Stimulated activated CD8-positive, alpha-beta memory T cell treated with anti-CD3 and anti-CD28 coated beads, Interleukin-12 subunit alpha, Interleukin-12 subunit beta, amount 100 ng/mL, for 4 hours (primary cell): ENCODE measurements at regions not wholly inside any gene's neighbourhood (a gene's known extent, or its start where the extent isn't known, plus 50 kb on each side); places are given as distances from the start of the nearest gene placed in this dataset.

Experiments used
- DNase-seq: peaks from one replicate; pipeline ENCODE4 v3.0.0-alpha.2; 2020; ENCODE audit warnings: low read depth

DNA sequence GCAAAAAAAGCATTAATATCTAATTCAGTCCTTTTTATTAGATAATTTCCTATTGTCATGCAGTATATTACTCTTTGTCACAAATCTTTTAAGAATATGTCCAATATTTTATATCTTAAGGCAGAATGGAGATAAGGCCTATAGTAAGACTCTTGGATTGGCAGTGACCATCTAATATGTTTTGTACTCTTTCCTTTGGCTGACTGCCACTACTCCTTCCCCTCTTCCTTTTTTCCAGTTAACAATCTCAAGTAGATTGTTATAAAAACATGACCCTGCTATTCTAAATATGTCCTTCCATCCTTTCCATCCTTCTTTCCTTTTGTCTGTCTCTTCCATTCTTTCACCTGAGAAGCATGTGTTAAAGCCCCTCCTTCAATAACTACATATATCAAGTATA is 92.8 kb upstream of the TMEM168 start:
- no peak for DNase-seq

DNA sequence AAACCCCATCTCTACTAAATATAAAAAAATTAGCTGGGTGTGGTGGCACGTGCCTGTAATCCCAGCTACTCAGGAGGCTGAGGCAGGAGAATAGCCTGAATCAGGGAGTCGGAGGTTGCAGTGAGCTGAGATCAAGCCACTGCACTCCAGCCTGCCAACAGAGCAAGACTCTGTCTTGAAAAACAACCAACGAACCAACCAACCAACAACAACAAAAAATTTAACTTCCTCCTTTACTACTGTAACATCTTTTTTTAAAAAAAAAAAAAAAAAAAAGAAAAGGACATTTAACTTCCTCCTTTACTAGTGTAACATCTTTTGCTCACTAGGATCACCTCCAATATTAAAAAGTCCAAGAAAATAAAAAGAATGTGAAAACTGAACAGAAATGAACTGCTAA is 92.3 kb upstream of the TMEM168 start:
- DNase-seq: no peak

DNA sequence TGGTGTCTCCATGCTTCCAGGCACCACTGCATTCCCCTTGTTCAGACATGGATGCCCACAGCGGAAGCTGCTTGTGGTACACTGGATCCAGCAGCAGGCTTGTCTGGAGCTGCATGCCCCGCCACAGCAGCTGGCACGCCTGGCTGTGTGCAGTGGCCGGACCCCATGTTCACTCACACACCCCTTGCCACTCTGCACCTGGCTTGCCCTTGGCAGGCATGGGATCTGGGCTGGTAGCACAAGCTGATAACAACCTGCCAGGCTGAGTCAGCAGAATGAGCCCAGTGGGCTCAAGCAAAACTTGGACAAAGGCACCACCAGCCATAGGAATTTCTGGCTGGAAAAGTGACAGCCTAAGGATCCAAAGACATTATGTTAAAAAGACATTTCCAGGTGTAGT is 91.8 kb upstream of the TMEM168 start:
- DNase-seq: no peak

DNA sequence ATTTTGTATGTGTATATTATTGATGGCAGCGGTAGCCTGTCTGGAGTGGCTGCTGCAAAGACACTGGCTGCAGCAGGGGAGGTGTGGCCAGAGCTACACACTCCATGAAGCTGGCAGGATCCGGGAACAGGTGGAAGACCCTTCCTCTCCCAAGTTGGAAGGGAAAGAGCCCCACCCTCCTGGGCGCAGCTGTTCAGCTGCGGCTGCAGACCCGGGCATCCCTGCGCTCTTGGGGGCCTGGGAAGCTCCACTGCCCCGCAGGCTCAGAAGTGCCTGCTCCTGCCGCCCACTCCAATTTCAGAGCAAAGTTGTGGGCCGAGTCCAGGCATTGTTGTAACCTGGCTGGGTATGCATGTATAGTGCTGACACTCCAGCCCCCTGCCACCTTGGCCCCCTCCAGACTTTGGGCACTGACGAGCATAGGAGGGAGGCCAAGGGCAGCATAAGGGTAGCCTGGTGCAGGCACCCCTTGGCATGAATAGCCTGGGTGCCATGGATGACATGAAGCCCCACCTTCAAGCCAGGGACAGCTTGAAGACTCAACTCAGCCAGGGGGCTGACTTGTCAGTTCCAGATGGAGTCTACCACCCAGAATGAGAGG is 90.7 kb upstream of the TMEM168 start:
- DNase-seq: no peak

DNA sequence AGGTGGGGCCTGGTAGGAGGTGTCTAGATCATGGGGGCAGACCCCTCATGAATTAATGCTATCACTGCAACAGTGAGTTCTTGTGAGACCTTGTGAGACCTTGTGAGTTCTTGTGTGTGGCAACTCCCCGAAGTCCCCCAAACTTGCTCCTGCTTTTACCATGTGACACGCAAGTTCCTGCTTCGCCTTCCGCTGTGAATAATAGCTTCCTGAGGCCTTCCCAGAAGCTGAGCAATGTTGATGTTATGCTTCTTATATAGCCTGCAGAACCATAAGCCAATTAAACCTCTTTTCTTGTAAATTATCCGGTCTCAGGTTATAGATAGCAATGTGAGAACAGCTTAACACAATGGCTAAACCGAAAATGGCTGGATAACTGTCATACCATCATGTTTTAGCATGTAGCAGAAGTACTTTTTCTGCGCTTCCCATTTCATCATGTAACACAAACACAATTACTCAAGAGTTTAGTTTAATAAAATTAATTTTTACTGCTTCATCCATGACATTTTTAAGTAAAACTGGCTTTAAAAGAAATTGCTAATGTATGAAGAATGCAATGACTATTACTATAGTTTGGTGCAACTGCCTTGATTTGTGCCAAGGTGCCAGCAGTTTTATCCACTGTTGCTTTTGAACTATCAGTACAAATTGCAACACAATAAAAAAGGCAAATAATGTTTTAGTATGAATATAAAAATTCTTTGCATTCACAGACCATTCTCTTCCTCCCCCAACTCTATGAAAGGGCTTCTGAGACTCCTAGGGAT is 87.7 kb upstream of the TMEM168 start:
- no peak for DNase-seq

DNA sequence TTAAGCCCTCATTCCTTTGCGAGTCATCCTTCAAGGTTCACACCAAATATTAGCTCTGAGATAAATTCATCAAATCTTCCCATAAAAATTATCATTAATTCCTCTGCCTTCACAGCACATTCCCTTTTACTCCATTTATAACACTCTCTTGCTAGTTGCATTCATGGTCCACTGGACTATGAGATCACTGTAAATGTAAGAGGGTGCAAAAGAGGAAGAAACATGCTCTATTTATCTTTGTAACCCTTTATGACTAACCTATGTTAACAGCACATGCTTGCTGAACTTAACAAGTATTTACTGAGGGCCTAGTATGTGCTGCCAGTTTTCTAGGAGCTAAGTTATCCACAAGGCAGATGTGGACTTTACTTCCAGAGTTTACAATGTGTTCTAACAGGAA is 86.7 kb upstream of the TMEM168 start:
- DNase-seq: no peak

DNA sequence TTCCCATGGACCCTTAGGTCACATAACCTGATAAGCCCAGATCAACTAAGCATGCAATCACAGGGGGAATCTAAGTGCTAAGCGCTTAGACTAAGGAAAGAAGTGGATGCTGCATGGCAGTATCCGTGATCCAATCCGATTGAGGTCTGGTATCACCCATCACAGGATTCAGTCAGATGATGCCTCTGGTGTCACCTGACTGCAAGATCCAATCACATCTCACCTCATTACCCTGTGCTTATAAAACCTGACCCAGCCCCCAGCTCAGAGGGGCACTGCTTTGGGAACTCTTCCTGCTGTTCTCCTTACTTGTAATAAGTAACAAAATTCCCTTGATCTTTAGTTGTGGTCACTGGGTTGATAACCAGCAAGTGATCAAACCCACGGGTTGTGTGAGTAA is 84.7 kb upstream of the TMEM168 start:
- DNase-seq: no peak

DNA sequence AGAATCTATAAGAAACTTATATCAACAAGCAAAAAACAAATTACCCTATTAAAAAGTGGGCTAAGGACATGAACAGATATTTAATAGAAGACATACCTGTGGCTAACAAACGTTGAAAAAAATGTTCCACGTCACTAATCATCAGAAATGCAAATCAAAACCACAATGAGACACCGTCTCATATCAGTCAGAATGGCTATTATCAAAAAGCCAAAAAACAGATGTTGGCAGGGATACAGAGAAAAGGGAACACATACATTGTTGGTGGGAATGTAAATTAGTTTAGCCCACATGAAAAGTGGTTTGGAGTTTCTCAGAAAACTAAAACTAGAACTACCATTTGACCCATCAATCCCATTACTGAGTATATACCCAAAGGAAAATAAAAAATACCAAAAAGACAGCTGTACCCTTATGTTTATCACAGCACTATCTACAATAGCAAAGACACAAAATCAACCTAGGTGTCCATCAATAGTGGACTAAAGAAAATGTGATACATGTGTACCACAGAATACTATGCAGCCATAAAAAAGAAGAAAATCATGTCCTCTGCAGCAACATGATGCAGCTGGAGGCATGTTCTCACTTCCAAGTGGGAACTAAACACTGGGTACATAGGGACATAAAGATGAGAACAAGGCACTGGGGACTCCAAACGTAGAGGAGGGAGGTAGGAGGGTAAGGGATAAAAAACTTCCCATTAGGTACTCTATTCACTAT is 83.8 kb upstream of the TMEM168 start:
- no peak for DNase-seq

DNA sequence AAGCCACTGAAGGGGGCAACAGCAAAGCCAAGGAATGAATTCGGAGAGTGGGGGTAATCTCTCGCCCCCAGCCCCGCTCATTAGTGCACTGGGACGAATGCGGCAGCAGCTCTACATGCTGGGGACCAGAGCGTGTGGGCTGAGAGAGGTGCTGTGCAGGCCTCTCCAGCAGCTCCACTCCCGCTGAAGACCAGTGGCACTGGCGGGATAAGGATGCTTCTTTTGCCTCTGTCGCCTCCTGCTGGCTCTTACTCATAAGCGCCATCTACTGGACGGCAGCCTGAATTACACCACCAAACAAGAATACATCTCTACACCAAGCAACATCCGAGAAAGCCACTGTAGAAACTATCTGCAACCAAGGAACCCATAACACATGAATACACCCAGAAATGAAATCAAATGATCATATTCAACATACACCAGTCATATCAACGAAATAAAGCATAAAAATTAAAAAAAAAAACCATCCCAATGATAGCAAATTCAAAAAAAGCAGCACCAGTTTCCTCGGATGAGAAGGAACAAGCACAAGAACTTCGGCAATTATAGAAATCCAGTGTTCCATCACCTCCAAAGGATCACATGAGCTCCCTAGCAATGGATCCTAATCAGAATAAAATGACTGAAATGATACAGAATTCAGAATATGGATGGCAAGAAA is 79.0 kb upstream of the TMEM168 start:
- no peak for DNase-seq

DNA sequence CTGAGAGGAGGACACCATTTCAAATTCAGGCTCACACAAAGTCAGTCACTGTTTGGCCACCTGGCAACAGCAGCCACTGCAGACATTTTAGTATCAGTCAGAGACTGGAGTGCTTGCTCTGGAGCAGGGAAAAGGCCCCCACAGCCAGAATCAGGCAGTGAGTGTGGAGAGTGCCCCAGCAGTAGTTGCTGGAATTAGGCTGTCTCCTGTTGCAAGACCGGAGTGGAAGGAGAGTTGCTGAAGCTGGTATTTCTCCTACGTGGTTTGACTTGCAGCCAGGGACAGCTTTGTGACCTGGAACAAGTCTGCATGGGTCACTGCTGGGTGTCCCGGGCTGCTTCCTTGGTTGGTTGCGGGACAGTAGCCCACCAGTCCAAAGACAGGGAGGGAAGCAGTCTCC is 78.4 kb upstream of the TMEM168 start:
- DNase-seq: no peak

DNA sequence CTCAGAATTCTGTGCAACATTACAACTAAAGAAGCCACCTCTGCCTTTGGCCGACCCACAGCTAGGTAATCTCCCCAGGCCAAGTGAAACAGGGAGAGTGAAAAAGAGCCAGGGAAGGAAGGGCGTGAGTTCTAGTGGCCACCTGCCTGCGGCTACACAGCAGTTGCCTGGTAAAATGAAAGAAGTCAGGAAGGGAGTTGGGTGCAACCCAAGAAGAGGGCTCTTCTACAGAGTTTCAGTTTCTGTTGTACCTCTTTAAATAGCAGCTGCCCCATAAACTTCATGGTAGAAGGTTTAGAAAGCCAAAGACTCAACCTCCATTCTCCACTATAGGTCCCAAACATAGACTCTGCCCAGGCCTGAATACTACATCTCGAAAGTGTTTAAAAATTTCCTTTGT is 76.2 kb upstream of the TMEM168 start:
- no peak for DNase-seq

DNA sequence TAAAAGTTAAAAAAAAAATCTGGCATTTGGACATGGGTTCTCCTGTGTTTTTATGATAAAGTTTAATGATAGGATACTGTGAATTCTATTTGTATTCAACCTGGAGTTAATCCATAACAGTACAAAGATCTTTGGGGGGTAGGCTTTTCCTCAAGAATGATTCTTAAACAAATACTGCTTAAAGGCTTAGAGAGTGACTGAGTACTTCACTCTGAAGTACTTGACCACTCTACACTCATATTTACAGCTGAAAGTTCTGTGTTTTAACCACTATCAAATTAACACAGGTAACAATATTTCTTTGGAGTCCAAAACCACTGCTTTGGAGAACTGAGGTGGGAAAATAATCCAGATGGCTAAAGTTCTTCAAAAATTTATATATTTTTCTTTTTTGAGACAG is 74.2 kb upstream of the TMEM168 start:
- DNase-seq: no peak

DNA sequence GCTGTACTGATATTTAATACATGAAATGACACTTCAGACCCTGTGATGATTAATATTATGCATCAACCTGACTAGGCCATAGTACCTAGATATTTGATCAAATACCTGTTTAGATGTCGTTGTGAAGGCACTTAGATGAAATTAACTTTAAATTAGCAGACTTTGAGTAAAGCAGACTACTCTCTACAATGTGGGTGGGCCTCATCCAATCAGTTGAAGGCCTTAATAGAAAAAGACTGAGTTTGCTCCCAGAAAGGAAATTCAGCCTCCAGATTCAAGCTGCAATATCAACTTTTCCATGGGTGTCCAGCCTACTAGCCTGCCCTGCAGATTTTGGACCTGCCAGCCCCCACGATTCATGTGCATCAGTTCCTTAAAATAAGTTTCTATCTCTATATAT is 68.6 kb upstream of the TMEM168 start:
- no peak for DNase-seq

DNA sequence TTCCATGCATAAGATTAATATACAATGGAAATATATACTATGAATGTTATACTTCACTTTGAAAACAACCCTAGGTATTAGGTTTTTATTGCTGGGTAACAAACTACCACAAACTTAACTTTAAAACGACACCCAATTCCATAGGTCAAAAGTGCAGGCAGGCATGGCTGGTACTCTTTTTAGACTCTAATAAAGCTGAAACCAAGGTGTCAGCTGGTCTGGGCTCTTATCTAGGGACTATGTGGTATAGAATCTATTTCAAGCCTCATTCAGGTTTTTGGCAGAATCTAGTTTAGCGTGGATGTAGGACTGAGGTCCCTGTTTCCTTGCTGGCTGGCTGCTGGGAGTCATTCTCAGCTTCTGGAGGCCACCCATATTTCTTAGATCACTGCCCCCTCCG is 65.0 kb upstream of the TMEM168 start:
- DNase-seq: no peak

DNA sequence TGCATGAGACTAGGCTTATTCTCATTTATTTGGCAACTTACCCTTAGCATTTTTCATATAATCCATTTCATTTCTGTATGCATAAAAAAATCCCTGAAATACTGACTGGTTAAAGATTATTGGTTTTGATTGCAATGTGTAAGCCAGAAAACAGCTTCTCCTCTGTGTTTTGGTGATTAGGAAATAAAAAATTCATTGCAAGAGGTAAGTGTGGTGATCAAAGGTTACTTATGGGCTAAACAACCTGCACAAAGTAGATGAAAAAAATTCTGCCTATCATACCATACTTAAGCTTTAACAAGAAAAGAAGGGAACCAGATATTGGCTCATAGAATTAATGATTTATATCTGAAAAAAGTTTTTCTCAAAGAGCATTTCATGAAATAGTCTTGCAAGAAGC is 64.0 kb upstream of the TMEM168 start:
- no peak for DNase-seq

DNA sequence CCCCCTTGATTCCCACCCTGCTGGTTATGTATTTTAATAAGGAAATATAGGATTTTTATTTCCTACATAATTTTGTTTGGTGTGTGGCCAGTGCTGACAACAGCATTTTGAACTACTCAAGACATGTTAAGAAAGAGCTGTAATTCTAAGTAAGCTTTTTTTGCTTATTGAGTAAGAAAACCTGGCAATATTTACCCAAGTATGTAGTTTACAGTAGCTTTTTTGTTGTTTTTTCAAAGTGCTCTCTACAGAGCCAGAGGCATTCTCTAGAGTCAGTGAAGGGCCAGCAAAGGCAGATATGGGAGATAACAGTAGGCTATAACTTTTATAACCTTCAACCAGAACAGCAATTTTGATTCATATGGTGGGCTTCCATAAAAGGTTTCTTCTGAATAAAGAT is 63.2 kb upstream of the TMEM168 start:
- DNase-seq: no peak

DNA sequence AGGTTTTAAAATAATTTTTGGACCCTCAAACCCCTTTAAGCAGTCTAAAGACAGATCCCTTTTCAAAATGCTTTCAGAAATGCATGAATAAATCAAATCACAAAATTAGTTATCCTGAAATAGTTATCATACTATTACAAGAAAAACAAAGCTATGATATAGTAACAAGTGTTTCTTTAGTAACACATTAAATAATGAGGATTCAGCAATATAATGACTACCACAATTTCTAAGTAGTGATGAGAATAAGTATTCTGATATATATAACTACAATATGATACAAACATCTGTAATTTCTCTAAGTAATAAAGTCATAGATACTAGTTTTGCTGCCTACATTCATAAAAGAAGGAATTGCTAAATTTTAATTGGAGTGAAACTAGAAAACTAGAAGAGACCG is 53.0 kb upstream of the TMEM168 start:
- no peak for DNase-seq
